Glutamatergic neuron (in vitro differentiated cells): ENCODE measurements at regions not wholly inside any gene's neighbourhood (a gene's known extent, or its start where the extent isn't known, plus 50 kb on each side); places are given as distances from the start of the nearest gene placed in this dataset.

ENCODE experiments used
- DNase-seq: peaks from one replicate; pipeline ENCODE4 v3.0.0; 2022
- H3K27ac Mint-ChIP-seq: one replicate; pipeline ENCODE4 v1.8.0; 2020; ENCODE audit warnings: mild to moderate bottlenecking, mixed read lengths, inconsistent platforms; ENCODE audit not compliant: unreplicated experiment
- H3K27me3 Mint-ChIP-seq: one replicate; pipeline ENCODE4 v1.8.0; 2020; ENCODE audit warnings: mild to moderate bottlenecking, moderate library complexity, mixed read lengths, inconsistent platforms; ENCODE audit not compliant: unreplicated experiment
- H3K36me3 Mint-ChIP-seq: one replicate; pipeline ENCODE4 v1.8.0; 2020; ENCODE audit warnings: mild to moderate bottlenecking, mixed read lengths, inconsistent platforms; ENCODE audit not compliant: unreplicated experiment
- H3K4me1 Mint-ChIP-seq: one replicate; pipeline ENCODE4 v1.8.0; 2020; ENCODE audit warnings: mild to moderate bottlenecking, low read depth, mixed read lengths, inconsistent platforms; ENCODE audit not compliant: unreplicated experiment
- H3K4me3 Mint-ChIP-seq: one replicate; pipeline ENCODE4 v1.8.0; 2020; ENCODE audit warnings: mild to moderate bottlenecking, mixed read lengths, inconsistent platforms; ENCODE audit not compliant: unreplicated experiment
- H3K9me3 Mint-ChIP-seq: one replicate; pipeline ENCODE4 v1.8.0; 2020; ENCODE audit warnings: mild to moderate bottlenecking, moderate library complexity, mixed read lengths, inconsistent platforms; ENCODE audit not compliant: unreplicated experiment
- TF ChIP-seq, protein P1 (sequence below): fragments of 200-600 bp; sonication (generic); IDR thresholded peaks from one replicate; pipeline ENCODE4 v1.5.0; 2021; ENCODE audit not compliant: partially characterized antibody, unreplicated experiment

DNA sequence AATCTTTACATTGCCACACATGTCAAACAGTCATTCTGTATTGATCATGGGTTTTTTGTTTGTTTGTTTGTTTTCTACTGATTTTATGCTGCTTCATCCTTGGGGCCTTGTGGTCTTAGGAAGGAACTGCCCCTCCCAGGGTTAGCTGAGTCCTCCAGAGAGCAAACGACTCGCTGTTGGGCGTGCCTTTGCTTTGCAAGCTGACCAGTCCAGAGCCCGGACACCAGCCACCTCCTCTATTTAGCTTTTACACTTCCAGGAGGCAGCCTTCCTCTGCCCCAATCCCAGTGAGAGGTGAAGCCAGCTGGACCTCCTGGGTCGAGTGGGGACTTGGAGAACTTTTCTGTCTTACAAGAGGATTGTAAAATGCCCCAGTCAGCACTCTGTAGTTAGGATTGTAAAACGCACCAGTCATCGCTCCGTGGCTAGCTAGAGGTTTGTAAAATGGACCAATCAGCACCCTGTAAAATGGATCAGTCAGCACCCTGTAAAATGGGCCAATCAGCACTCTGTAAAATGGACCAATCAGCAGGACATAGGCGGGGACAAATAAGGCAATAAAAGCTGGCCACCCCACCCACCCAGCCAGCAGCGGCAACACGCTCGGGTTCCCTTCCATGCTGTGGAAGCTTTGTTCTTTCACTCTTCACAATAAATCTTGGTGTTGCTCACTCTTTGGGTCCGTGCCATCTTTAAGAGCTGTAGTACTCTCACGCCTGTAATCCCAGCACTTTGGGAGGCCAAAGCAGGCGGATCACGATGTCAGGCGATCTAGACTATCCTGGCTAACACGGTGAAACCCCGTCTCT lies 154.4 kb downstream of the ERCC6L2 start:
- H3K27ac Mint-ChIP-seq = no peak overlapping the region
- H3K4me3 Mint-ChIP-seq = no peak overlapping the region

DNA sequence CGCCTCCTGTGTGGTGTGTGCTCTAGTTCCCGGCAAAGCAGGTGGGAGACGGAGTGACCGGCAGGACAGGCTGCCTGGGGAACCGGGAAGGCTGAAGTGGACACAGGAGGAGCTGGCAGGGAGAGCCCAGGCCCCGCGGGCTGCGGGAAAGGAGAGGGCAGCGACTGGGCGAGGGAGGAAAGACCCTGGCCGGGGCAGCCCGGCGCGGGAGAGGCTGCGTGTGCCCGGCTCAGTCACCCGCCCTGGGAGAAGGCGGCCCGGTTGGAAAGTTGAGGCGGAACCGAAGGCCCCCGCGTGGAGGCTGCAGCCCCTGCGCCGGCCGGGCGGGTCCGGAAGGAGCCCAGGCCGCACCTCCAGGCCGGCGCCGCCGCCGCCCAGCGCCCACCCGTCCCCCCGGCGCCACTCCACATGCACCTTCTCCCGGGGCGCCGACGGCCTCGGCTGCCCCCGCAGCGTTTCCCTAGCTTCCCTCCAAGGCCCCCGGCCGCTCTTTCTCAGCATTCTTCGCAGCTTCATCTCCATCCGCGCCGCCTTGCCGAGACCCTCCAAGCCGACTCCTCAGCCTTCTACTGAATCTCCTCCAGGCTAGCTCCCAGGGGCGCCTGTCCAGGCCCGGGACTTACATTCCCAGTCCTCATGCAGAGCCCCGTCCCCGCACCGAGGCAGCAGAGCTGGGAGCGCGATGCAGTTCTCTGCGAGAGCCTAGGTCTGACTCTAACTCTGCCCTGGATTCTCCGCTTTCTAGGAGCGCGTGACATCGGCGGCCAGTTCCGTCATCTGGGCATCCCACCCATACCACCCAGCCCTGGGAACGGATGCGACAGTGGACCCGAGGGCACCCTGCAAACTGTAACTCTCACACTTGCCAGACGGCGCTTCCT lies 152.0 kb downstream of the ERCC6L2 start:
- H3K27me3 Mint-ChIP-seq = peaks cover 8% of the 10 kb centered on the region
- H3K36me3 Mint-ChIP-seq = no peaks in the 10 kb centered on the region
- H3K4me3 Mint-ChIP-seq = peak overlapping the region; percentile 65
- peaks cover 7% of the 10 kb centered on the region for H3K9me3 Mint-ChIP-seq
- H3K27ac Mint-ChIP-seq = no peak overlapping the region
- TF ChIP-seq, protein P1, sequence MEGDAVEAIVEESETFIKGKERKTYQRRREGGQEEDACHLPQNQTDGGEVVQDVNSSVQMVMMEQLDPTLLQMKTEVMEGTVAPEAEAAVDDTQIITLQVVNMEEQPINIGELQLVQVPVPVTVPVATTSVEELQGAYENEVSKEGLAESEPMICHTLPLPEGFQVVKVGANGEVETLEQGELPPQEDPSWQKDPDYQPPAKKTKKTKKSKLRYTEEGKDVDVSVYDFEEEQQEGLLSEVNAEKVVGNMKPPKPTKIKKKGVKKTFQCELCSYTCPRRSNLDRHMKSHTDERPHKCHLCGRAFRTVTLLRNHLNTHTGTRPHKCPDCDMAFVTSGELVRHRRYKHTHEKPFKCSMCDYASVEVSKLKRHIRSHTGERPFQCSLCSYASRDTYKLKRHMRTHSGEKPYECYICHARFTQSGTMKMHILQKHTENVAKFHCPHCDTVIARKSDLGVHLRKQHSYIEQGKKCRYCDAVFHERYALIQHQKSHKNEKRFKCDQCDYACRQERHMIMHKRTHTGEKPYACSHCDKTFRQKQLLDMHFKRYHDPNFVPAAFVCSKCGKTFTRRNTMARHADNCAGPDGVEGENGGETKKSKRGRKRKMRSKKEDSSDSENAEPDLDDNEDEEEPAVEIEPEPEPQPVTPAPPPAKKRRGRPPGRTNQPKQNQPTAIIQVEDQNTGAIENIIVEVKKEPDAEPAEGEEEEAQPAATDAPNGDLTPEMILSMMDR = no peak
- peaks cover 19% of the 10 kb centered on the region for H3K4me1 Mint-ChIP-seq
- peak; percentile 44 for DNase-seq

More for the DNA sequence above, 154.4 kb downstream of the ERCC6L2 start:
- Mint-ChIP-seq H3K36me3 (no peaks in the 10 kb centered on the region), H3K4me1 (peaks cover 11% of the 10 kb centered on the region), H3K9me3 (peaks cover 7% of the 10 kb centered on the region), H3K27me3 (peaks cover 4% of the 10 kb centered on the region)
- DNase-seq = no peak
- TF ChIP-seq, protein P1 = no peak

DNA sequence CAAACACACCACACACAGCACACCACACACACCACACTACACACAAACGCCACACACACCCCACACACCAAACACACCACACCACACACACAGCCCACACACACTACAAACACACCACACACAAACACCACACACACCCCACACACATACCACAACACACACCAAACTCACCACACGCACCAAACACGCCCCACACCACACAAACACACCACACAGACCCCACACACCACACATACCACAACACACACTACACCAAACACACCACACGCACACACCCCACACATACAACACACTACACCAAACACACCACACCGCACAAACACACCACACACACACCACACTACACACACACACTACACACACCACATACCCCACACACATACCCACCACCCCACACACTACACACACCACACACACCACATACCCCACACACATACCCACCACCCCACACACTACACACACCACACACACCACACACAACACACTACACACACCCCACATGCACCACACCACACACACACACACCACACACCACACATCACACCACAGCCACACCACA lies 151.2 kb downstream of the ERCC6L2 start:
- no peak for DNase-seq
- TF ChIP-seq, protein P1 = no peak
- Mint-ChIP-seq H3K36me3 (no peaks in the 10 kb centered on the region), H3K9me3 (peaks cover 7% of the 10 kb centered on the region), H3K4me3 (peak overlapping the region; percentile 58), H3K27me3 (peaks cover 12% of the 10 kb centered on the region), H3K4me1 (peaks cover 17% of the 10 kb centered on the region), H3K27ac (no peak overlapping the region)

DNA sequence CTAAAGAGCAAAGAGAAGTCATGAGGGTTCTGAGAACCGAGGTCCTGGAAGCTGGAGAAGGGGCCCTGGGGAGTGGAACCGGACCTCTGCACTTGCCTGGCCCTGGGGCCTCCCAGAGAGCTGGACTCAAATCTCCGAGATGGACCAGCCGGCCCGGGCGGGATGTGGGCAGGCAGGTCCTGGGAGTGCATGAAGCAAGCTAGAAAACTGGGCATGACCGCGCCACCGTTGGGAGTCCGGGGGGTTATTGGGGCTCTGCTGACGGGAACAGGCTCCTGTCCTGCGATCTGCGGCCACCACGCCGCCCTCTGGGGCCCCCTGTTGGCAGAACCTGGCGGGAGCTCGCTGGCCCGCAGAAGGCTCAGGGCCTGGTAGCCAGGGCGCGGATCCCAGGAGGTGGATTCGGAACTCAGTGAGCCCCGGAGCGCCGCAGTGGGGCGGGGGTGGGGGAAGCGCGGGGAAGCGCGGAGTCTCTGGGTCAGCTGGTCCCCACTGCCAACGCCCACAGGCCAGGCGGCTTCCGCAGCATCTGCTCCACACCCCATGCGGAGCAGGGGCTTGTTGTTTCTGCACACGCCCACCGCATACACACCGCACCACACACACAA lies 150.6 kb downstream of the ERCC6L2 start:
- Mint-ChIP-seq H3K9me3 (peaks cover 7% of the 10 kb centered on the region), H3K4me3 (peak overlapping the region; percentile 58), H3K27me3 (peaks cover 12% of the 10 kb centered on the region), H3K36me3 (no peaks in the 10 kb centered on the region), H3K4me1 (peaks cover 17% of the 10 kb centered on the region), H3K27ac (peak overlapping the region; percentile 6)
- TF ChIP-seq, protein P1 = peak; percentile 60
- peak; percentile 83 for DNase-seq
